Uterus (tissue), 2 donors: ENCODE measurements at regions not wholly inside any gene's neighbourhood (a gene's known extent, or its start where the extent isn't known, plus 50 kb on each side); places are given as distances from the start of the nearest gene placed in this dataset.

ENCODE experiments used
- CTCF ChIP-seq, 4 experiments: fragments of 200-600 bp in 2 of 4; fragments of 450-650 bp in 2 of 4; sonication (generic) in 2 of 4; IDR thresholded peaks; one replicate each; pipeline ENCODE4 v1.5.1; 2016 to 2019; ENCODE audit warnings: antibody characterized with exemption in 4 of 4, mild to moderate bottlenecking in 2 of 4, moderate library complexity in 1 of 4
- POLR2A ChIP-seq, 2 donors: fragments of 450-650 bp; IDR thresholded peaks; one replicate each; pipeline ENCODE4 v1.6.1; 2016; ENCODE audit warnings: antibody characterized with exemption in 2 of 2, mild to moderate bottlenecking in 1 of 2, moderate library complexity in 1 of 2

GRCh38 chr1:208634346-208635140 is 390.4 kb upstream of the PLXNA2 start:
- TF ChIP-seq CTCF (IDR thresholded peaks at IDR 0.05) (no peak), POLR2A (IDR thresholded peaks at IDR 0.05) (no peak)
